K562 (cell line): ENCODE measurements at regions not wholly inside any gene's neighbourhood (a gene's known extent, or its start where the extent isn't known, plus 50 kb on each side); places are given as distances from the start of the nearest gene placed in this dataset.

ENCODE experiments used
- ATAC-seq: fragments of 200-7000 bp; cut with Tn5 transposase; 3 replicates; pipeline ENCODE4 v1.9.1; 2020; ENCODE audit warnings: moderate library complexity
- BruUV-seq: library from RNA; stranded (reverse); fragments of 400-500 nt; replicated peaks from 2 replicates; lab custom pipeline; 2021; lab: Mats Ljungman, UMichigan
- CTCF ChIA-PET: fragments of 300-600 bp; formaldehyde crosslinking; extraction: SDS; loops from one replicate; lab custom pipeline; 2021; ENCODE audit warnings: low intra/inter-chr PET ratio; lab: Yijun Ruan, JAX
- POLR2A ChIA-PET: fragments of 300-600, 350-650 bp; sonication (Branson Sonifier 250); formaldehyde crosslinking; extraction: SDS; loops from one replicate; lab custom pipeline; 2021; ENCODE audit warnings: antibody characterized with exemption, inconsistent platforms; lab: Yijun Ruan, JAX
- DNase-seq, 4 experiments: peaks; one replicate each; pipeline versions ENCODE4 v3.0.0 to v3.0.0-alpha.2; 2011 to 2018; ENCODE audit warnings: low spot score in 3 of 4, mixed read lengths in 3 of 4; ENCODE audit errors: extremely low read depth in 1 of 4
- FAIRE-seq: peaks from 2 replicates; lab custom pipeline; 2011; peaks lifted over from hg19 to GRCh38; lab: Jason Lieb, UNC
- H2AFZ ChIP-seq: 2 replicates; pipeline ENCODE4 v1.6.0; 2011; ENCODE audit warnings: low read depth, low read length, control low read depth, inconsistent platforms
- H3K27ac ChIP-seq: fragments of 200-600 bp; 3 replicates; pipeline ENCODE4 v1.8.0; 2011; ENCODE audit warnings: low read depth, mild to moderate bottlenecking, control low read depth, inconsistent platforms, low read length, moderate library complexity, mixed read lengths; ENCODE audit errors: extremely low read depth
- H3K27me3 ChIP-seq, 2 experiments: fragments of 300-600 bp in 1 of 2; 2 replicates in 1 of 2; 3 replicates in 1 of 2; pipeline versions ENCODE4 v1.6.0 to v1.8.0; 2011; ENCODE audit warnings: inconsistent platforms in 2 of 2, low read length in 2 of 2, mild to moderate bottlenecking in 1 of 2, mixed read lengths in 1 of 2, moderate library complexity in 1 of 2; ENCODE audit not compliant: control insufficient read depth in 2 of 2, insufficient read depth in 2 of 2
- H3K36me3 ChIP-seq: fragments of 300-600 bp; 3 replicates; pipeline ENCODE4 v1.8.0; 2011; ENCODE audit warnings: mild to moderate bottlenecking, low read length, inconsistent platforms; ENCODE audit not compliant: control insufficient read depth, insufficient read depth
- H3K4me1 ChIP-seq, 2 experiments: fragments of 200-600 bp in 1 of 2; replicated peaks in 1 of 2; 2 replicates in 1 of 2; 3 replicates in 1 of 2; pipeline versions ENCODE4 v1.5.1 to v1.8.0; 2011; ENCODE audit warnings: inconsistent platforms in 2 of 2, low read length in 2 of 2, mild to moderate bottlenecking in 1 of 2, mixed read lengths in 1 of 2, moderate library complexity in 1 of 2; ENCODE audit not compliant: control insufficient read depth in 2 of 2, insufficient read depth in 2 of 2
- H3K4me2 ChIP-seq: 2 replicates; pipeline ENCODE4 v1.6.1; 2011; ENCODE audit warnings: low read length, control low read depth, inconsistent platforms, mixed read lengths; ENCODE audit not compliant: insufficient read depth
- H3K4me3 ChIP-seq: fragments of 200-600 bp; sonication (generic), shearing (Covaris generic); 2 replicates; pipeline ENCODE4 v1.5.1; 2016; ENCODE audit warnings: control low read depth, inconsistent platforms
- H3K79me2 ChIP-seq: fragments of 200-600 bp; 3 replicates; pipeline ENCODE4 v1.8.0; 2011; ENCODE audit warnings: low read length, inconsistent platforms; ENCODE audit not compliant: control insufficient read depth, insufficient read depth
- H3K9ac ChIP-seq, 2 experiments: 2 replicates each; pipeline versions ENCODE4 v1.6.0 to v1.6.1; 2011; ENCODE audit warnings: low read depth in 2 of 2, low read length in 2 of 2, control low read depth in 1 of 2, inconsistent platforms in 1 of 2, mild to moderate bottlenecking in 1 of 2, mixed read lengths in 1 of 2; ENCODE audit not compliant: insufficient read depth in 1 of 2
- H3K9me1 ChIP-seq: one replicate; pipeline ENCODE4 v1.6.0; 2011; ENCODE audit warnings: inconsistent platforms, mild to moderate bottlenecking, low read length, moderate library complexity; ENCODE audit not compliant: control insufficient read depth, insufficient read depth
- H3K9me3 ChIP-seq: replicated peaks from 2 replicates; pipeline ENCODE4 v1.5.1; 2011; ENCODE audit warnings: low read depth, low read length, inconsistent platforms; ENCODE audit not compliant: control insufficient read depth, insufficient read depth
- H4K20me1 ChIP-seq: replicated peaks from 2 replicates; pipeline ENCODE4 v1.6.1; 2011; ENCODE audit warnings: low read length, inconsistent platforms, mixed read lengths; ENCODE audit not compliant: control insufficient read depth, insufficient read depth
- DMBX1 ChIP-seq: fragments of 250-450 bp; sonication (Bioruptor Pico); IDR thresholded peaks from 2 replicates; pipeline ENCODE4 v1.8.0; 2022; ENCODE audit warnings: inconsistent platforms, mild to moderate bottlenecking, moderate library complexity, borderline replicate concordance
- ESRRB ChIP-seq: fragments of 250-450 bp; sonication (Bioruptor Pico); IDR thresholded peaks from 2 replicates; pipeline ENCODE4 v1.5.0; 2020; ENCODE audit warnings: mild to moderate bottlenecking, moderate library complexity, borderline replicate concordance
- ETV5 ChIP-seq: sonication (generic); formaldehyde crosslinking; IDR thresholded peaks from 2 replicates; pipeline ENCODE4 v1.4.0; 2020; ENCODE audit warnings: low read depth, mild to moderate bottlenecking, missing genetic modification reagents
- HNRNPH1 ChIP-seq: fragments of 200-400 bp; formaldehyde crosslinking; optimal IDR thresholded peaks from 2 replicates; pipeline ENCODE3; 2017; ENCODE audit warnings: low read depth, mild to moderate bottlenecking, low read length, moderate library complexity
- SP1 ChIP-seq: sonication (generic); formaldehyde crosslinking; IDR thresholded peaks from 2 replicates; pipeline ENCODE4 v1.8.1; 2022; ENCODE audit warnings: mild to moderate bottlenecking, missing genetic modification reagents
- WGBS: fragments of 100-300 bp; shearing (Covaris generic); methylation state at CpG from one replicate; pipeline ENCODE4 v1.1.6; 2016; ENCODE audit warnings: low coverage, mixed read lengths; ENCODE audit not compliant: insufficient coverage; ENCODE audit errors: missing lambda C conversion rate; 5-methylcytosine and 5-hydroxymethylcytosine counted together
- in situ Hi-C: fragments of 300-500 bp; cut with MboI; formaldehyde crosslinking; loops from 4 replicates; pipeline ENCODE4 v1.15.0; 2018; ENCODE audit warnings: inconsistent platforms, mixed read lengths
- intact Hi-C: fragments of 100-400 bp; cut with micrococcal nuclease; formaldehyde crosslinking; loops from 2 replicates; pipeline ENCODE4 v1.14.2; 2022
- TF ChIP-seq, protein P1 (sequence below): sonication (generic); formaldehyde crosslinking; IDR thresholded peaks from 2 replicates; pipeline ENCODE4 v1.8.1; 2023; ENCODE audit warnings: mild to moderate bottlenecking, missing genetic modification reagents

GRCh38 chr16:65964752-65965151 is 401.7 kb upstream of the CDH5 start:
- CTCF ChIA-PET: no interaction called here
- WGBS: 6% methylated on average over 4 of the region's 4 CpGs

DNA sequence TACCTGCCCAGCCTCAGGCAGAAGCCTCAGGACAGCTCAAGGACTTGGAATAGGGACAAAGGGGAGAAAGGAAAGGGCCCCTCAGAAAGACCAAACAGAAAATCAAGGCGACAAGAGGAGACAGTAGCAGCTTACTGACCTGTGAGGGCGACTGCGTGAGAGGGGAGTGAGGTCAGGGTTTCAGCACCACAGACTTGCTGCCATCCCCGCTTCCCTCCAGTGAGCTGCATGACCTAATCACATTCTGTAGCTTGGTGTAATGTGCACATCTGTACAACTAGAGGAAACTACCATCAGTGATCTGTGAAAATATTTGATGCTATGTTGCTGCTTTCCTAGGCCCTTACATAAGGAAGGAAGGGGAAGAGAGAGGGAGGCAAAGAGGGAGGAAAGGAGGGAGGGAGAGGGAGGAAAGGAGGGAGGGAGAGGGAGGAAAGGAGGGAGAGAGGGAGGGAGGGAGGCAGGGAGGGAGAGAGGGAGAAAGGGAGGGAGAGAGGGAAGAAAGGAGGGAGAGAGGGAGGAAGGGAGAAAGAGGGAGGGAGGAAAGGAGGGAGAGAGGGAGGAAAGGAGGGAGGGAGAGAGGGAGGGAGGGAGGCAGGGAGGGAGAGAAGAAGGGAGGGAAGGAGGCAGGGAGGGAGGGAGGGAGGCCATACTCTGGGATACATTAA is 404.9 kb upstream of the CDH5 start:
- no peak for TF ChIP-seq ESRRB (CRISPR knock-in tag)
- TF ChIP-seq, protein P1, sequence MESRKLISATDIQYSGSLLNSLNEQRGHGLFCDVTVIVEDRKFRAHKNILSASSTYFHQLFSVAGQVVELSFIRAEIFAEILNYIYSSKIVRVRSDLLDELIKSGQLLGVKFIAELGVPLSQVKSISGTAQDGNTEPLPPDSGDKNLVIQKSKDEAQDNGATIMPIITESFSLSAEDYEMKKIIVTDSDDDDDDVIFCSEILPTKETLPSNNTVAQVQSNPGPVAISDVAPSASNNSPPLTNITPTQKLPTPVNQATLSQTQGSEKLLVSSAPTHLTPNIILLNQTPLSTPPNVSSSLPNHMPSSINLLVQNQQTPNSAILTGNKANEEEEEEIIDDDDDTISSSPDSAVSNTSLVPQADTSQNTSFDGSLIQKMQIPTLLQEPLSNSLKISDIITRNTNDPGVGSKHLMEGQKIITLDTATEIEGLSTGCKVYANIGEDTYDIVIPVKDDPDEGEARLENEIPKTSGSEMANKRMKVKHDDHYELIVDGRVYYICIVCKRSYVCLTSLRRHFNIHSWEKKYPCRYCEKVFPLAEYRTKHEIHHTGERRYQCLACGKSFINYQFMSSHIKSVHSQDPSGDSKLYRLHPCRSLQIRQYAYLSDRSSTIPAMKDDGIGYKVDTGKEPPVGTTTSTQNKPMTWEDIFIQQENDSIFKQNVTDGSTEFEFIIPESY (CRISPR knock-in tag): no peak
- Histone ChIP-seq H3K79me2 (no peaks in the 10 kb centered on the region), H3K9ac (no peak overlapping the region), H3K27ac (no peak overlapping the region), H3K4me1 (no peaks in the 10 kb centered on the region), H4K20me1 (no peaks in the 10 kb centered on the region), H3K27me3 (peaks cover 0 to 8% of the 10 kb centered on the region in 2 experiments; a peak in 1 of 5 replicates), H3K4me2 (no peak overlapping the region), H3K4me3 (no peak overlapping the region), H3K9me3 (no peaks in the 10 kb centered on the region), H3K9me1 (no peaks in the 10 kb centered on the region), H2AFZ (no peak overlapping the region), H3K36me3 (no peaks in the 10 kb centered on the region)
- DNase-seq (no peak), FAIRE-seq (no peak), ATAC-seq (no peak)
- WGBS: 0% methylated on average over 3 of the region's 4 CpGs
- CTCF ChIA-PET: no interaction called here
- POLR2A ChIA-PET: no interaction called here
- intact Hi-C loops (no loop called here), in situ Hi-C loops (no loop called here)
- no TSS peak for BruUV-seq

More at GRCh38 chr16:65964752-65965151, 401.7 kb upstream of the CDH5 start:
- Histone ChIP-seq H3K9me1 (no peaks in the 10 kb centered on the region), H3K36me3 (no peaks in the 10 kb centered on the region), H4K20me1 (no peaks in the 10 kb centered on the region), H3K79me2 (no peaks in the 10 kb centered on the region), H3K9ac (no peak overlapping the region), H3K4me3 (no peak overlapping the region), H2AFZ (no peak overlapping the region), H3K27me3 (peaks cover 0 to 8% of the 10 kb centered on the region in 2 experiments; a peak in 1 of 5 replicates), H3K4me1 (no peaks in the 10 kb centered on the region), H3K9me3 (no peaks in the 10 kb centered on the region), H3K4me2 (no peak overlapping the region), H3K27ac (no peak overlapping the region)
- in situ Hi-C loops: no loop called here
- FAIRE-seq (no peak), DNase-seq (no peak), ATAC-seq (no peak)
- POLR2A ChIA-PET: interaction anchor here (1.5 kb wide), 1 partner anchor 10 kb away, joined by 4 read pairs; no protein-coding TSS in a partner anchor
- TF ChIP-seq ETV5 (CRISPR knock-in tag) (no peak), HNRNPH1 (no peak), DMBX1 (CRISPR knock-in tag) (no peak), SP1 (CRISPR knock-in tag) (no peak)
- BruUV-seq: no TSS peak
- intact Hi-C loops: no loop called here
